IMR-90 (cell line): ENCODE measurements at regions not wholly inside any gene's neighbourhood (a gene's known extent, or its start where the extent isn't known, plus 50 kb on each side); places are given as distances from the start of the nearest gene placed in this dataset.

ENCODE experiments used
- ATAC-seq: fragments of 200-7000 bp; cut with Tn5 transposase; 2 replicates; pipeline ENCODE4 v1.9.1; 2020; ENCODE audit warnings: low read depth, mild to moderate bottlenecking, moderate library complexity
- BruUV-seq: library from RNA; stranded (reverse); fragments of 400-500 nt; replicated peaks from 2 replicates; lab custom pipeline; 2021; lab: Mats Ljungman, UMichigan
- CTCF ChIA-PET: fragments of 300-600 bp; formaldehyde crosslinking; extraction: SDS; loops from one replicate; lab custom pipeline; 2021; ENCODE audit warnings: antibody characterized with exemption; lab: Yijun Ruan, JAX
- POLR2A ChIA-PET: fragments of 300-600 bp; sonication (Branson Sonifier 250); formaldehyde crosslinking; loops from one replicate; lab custom pipeline; 2022; ENCODE audit warnings: antibody characterized with exemption; ENCODE audit not compliant: unreplicated experiment; lab: Charles Lee
- DNase-seq: peaks from one replicate; pipeline ENCODE4 v3.0.0; 2013
- H2AFZ ChIP-seq: replicated peaks from 2 replicates; pipeline ENCODE3; 2013; ENCODE audit warnings: low read length, mild to moderate bottlenecking; ENCODE audit not compliant: poor library complexity
- H2AK5ac ChIP-seq: 2 replicates; pipeline ENCODE4 v1.6.1; 2013; ENCODE audit warnings: low read depth, low read length, inconsistent platforms
- H2AK9ac ChIP-seq: replicated peaks from 2 replicates; pipeline ENCODE3; 2013; ENCODE audit warnings: mild to moderate bottlenecking, low read depth, low read length, moderate library complexity; ENCODE audit not compliant: poor library complexity
- H2BK120ac ChIP-seq: 2 replicates; pipeline ENCODE4 v1.6.1; 2013; ENCODE audit warnings: low read depth, low read length, inconsistent platforms
- H2BK15ac ChIP-seq: 3 replicates; pipeline ENCODE4 v1.6.1; 2013; ENCODE audit warnings: low read depth, low read length, inconsistent platforms
- H2BK20ac ChIP-seq: 2 replicates; pipeline ENCODE4 v1.6.1; 2013; ENCODE audit warnings: low read depth, mild to moderate bottlenecking, inconsistent platforms, low read length, moderate library complexity
- H2BK5ac ChIP-seq: 2 replicates; pipeline ENCODE4 v1.6.1; 2013; ENCODE audit warnings: mild to moderate bottlenecking, low read depth, low read length, inconsistent platforms; ENCODE audit not compliant: poor library complexity, severe bottlenecking
- H3K14ac ChIP-seq: replicated peaks from 2 replicates; pipeline ENCODE4 v1.6.1; 2013; ENCODE audit warnings: low read depth, low read length, inconsistent platforms
- H3K18ac ChIP-seq: 2 replicates; pipeline ENCODE4 v1.6.1; 2013; ENCODE audit warnings: low read depth, low read length, control low read depth
- H3K23ac ChIP-seq: 2 replicates; pipeline ENCODE4 v1.6.1; 2013; ENCODE audit warnings: low read depth, low read length, inconsistent platforms
- H3K27ac ChIP-seq: 2 replicates; pipeline ENCODE4 v1.5.1; 2013; ENCODE audit warnings: mild to moderate bottlenecking, control low read depth, low read length; ENCODE audit not compliant: insufficient read depth
- H3K27me3 ChIP-seq: 2 replicates; pipeline ENCODE4 v1.6.1; 2013; ENCODE audit warnings: low read length; ENCODE audit not compliant: control insufficient read depth, insufficient read depth
- H3K36me3 ChIP-seq: 2 replicates; pipeline ENCODE4 v1.6.1; 2013; ENCODE audit warnings: low read length, mixed read lengths; ENCODE audit not compliant: control insufficient read depth, insufficient read depth
- H3K4ac ChIP-seq: 2 replicates; pipeline ENCODE4 v1.6.1; 2013; ENCODE audit warnings: low read depth, low read length, inconsistent platforms
- H3K4me1 ChIP-seq: 2 replicates; pipeline ENCODE4 v1.6.1; 2013; ENCODE audit warnings: low read length, mixed read lengths; ENCODE audit not compliant: control insufficient read depth, insufficient read depth
- H3K4me2 ChIP-seq: 2 replicates; pipeline ENCODE4 v1.6.1; 2013; ENCODE audit warnings: low read depth, mild to moderate bottlenecking, control low read depth, low read length, moderate library complexity
- H3K4me3 ChIP-seq: 2 replicates; pipeline ENCODE4 v1.5.1; 2013; ENCODE audit warnings: low read depth, mild to moderate bottlenecking, control low read depth, low read length, moderate library complexity; ENCODE audit not compliant: insufficient read depth
- H3K56ac ChIP-seq: 2 replicates; pipeline ENCODE4 v1.6.1; 2013; ENCODE audit warnings: low read length, inconsistent platforms; ENCODE audit not compliant: insufficient read depth; ENCODE audit errors: extremely low read depth
- H3K79me1 ChIP-seq, 2 experiments: 2 replicates each; pipeline ENCODE4 v1.6.1; 2013; ENCODE audit warnings: low read length in 2 of 2, inconsistent platforms in 1 of 2, low read depth in 1 of 2
- H3K9ac ChIP-seq: 2 replicates; pipeline ENCODE4 v1.6.1; 2013; ENCODE audit warnings: low read depth, low read length, control low read depth
- H3K9me1 ChIP-seq: 2 replicates; pipeline ENCODE4 v1.6.1; 2013; ENCODE audit warnings: low read length, inconsistent platforms; ENCODE audit not compliant: insufficient read depth
- H3K9me3 ChIP-seq: 2 replicates; pipeline ENCODE4 v1.6.1; 2013; ENCODE audit warnings: low read length; ENCODE audit not compliant: control insufficient read depth, insufficient read depth
- H4K20me1 ChIP-seq: 2 replicates; pipeline ENCODE4 v1.6.1; 2013; ENCODE audit warnings: low read length, inconsistent platforms; ENCODE audit not compliant: insufficient read depth
- H4K5ac ChIP-seq: 2 replicates; pipeline ENCODE4 v1.6.1; 2013; ENCODE audit warnings: mild to moderate bottlenecking, low read depth, low read length, control low read depth
- H4K8ac ChIP-seq, 2 experiments: 2 replicates each; pipeline ENCODE4 v1.6.1; 2013; ENCODE audit warnings: low read depth in 2 of 2, low read length in 2 of 2, control low read depth in 1 of 2, inconsistent platforms in 1 of 2
- H4K91ac ChIP-seq: 2 replicates; pipeline ENCODE4 v1.6.1; 2013; ENCODE audit warnings: low read depth, low read length, inconsistent platforms; ENCODE audit not compliant: insufficient read depth
- CEBPB ChIP-seq: IDR thresholded peaks from 2 replicates; pipeline ENCODE4 v1.6.1; 2012; ENCODE audit warnings: low read depth, low read length, improper control_type of control experiment
- MAFK ChIP-seq: IDR thresholded peaks from 2 replicates; pipeline ENCODE4 v1.6.1; 2012; ENCODE audit warnings: low read depth, low read length, improper control_type of control experiment
- WGBS, 2 experiments: methylation state at CpG; one replicate each; pipeline versions ENCODE4 v1.1.5 to v1.1.7; 2013; ENCODE audit warnings: missing lambda C conversion rate in 2 of 2; ENCODE audit not compliant: insufficient read length in 1 of 2; ENCODE audit errors: extremely low coverage in 2 of 2; 5-methylcytosine and 5-hydroxymethylcytosine counted together
- dilution Hi-C: fragments of 300-500 bp; cut with HindIII; formaldehyde crosslinking; loops from one replicate; pipeline ENCODE4 v1.14.3; 2018; ENCODE audit warnings: low sequenced_read_pairs; ENCODE audit not compliant: unreplicated experiment
- in situ Hi-C: fragments of 300-500 bp; cut with MboI; formaldehyde crosslinking; loops from 3 replicates; pipeline ENCODE4 v1.14.3; 2019; ENCODE audit warnings: low sequenced_read_pairs, inconsistent platforms, mixed read lengths
- intact Hi-C: fragments of 100-400 bp; cut with micrococcal nuclease; formaldehyde crosslinking; loops from 2 replicates; pipeline ENCODE4 v1.10.0; 2022

DNA sequence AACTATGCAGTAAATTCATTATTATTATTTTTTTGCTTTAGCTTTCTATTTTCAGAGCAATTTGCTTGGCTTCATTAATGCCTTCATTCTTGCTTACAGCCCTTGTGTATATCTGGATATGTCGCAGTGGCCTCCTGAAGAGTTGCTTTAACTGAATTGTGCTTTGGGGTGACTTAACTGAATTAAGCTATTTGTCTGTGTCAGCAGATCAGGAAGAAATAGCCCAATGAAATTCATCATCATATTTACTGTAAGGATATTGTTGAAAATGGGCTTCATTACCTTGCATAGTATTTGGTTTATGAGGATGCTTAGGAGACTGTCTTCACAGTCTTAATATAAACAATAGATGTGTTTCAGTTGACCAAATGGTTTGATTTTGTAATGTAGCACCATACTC lies 59.7 kb upstream of the PIP4K2A start:
- H2BK20ac ChIP-seq, result no peak overlapping the region
- ATAC-seq (no peak), DNase-seq (no peak)
- ChIA-PET POLR2A (no interaction called here), CTCF (no interaction called here)
- no peak overlapping the region for H3K4me2 ChIP-seq
- H4K91ac ChIP-seq, result no peak overlapping the region
- no peak overlapping the region for H3K4ac ChIP-seq
- no peaks in the 10 kb centered on the region for H3K79me1 ChIP-seq
- H3K18ac ChIP-seq, result no peak overlapping the region
- H2BK120ac ChIP-seq, result no peak overlapping the region
- no peak overlapping the region for H3K14ac ChIP-seq
- BruUV-seq, result no TSS peak
- H2BK15ac ChIP-seq, result no peak overlapping the region
- dilution Hi-C loops, result no loop called here
- H4K5ac ChIP-seq, result no peak overlapping the region
- no peaks in the 10 kb centered on the region for H3K36me3 ChIP-seq
- no peak overlapping the region for H3K9ac ChIP-seq
- H3K27me3 ChIP-seq, result peaks cover 2% of the 10 kb centered on the region; the same call in 1 of the 2 replicates
- H4K20me1 ChIP-seq, result no peaks in the 10 kb centered on the region
- H2BK5ac ChIP-seq, result no peak overlapping the region
- peak; percentile 30; the same call in 1 of the 2 replicates for TF ChIP-seq MAFK
- TF ChIP-seq CEBPB, result no peak
- intact Hi-C loops, result no loop called here
- H4K8ac ChIP-seq, result no peak overlapping the region
- H3K4me1 ChIP-seq, result no peaks in the 10 kb centered on the region
- no peaks in the 10 kb centered on the region for H3K9me1 ChIP-seq
- H3K9me3 ChIP-seq, result no peaks in the 10 kb centered on the region; the same call in 1 of the 2 replicates
- no peak overlapping the region for H3K23ac ChIP-seq
- no peak overlapping the region for H3K4me3 ChIP-seq
- no peak overlapping the region for H2AK9ac ChIP-seq
- WGBS, 2 experiments, result no CpG with 5 or more reads among the region's 1 CpG
- H2AFZ ChIP-seq, result no peak overlapping the region
- H3K56ac ChIP-seq, result no peak overlapping the region
- no peak overlapping the region for H3K27ac ChIP-seq
- H2AK5ac ChIP-seq, result no peak overlapping the region
- in situ Hi-C loops, result no loop called here
